Heart left ventricle (tissue), 16 donors: ENCODE measurements at regions not wholly inside any gene's neighbourhood (a gene's known extent, or its start where the extent isn't known, plus 50 kb on each side); places are given as distances from the start of the nearest gene placed in this dataset.

Source experiments
- ATAC-seq, 4 donors: fragments of 200-7000 bp; cut with Tn5 transposase; one replicate each; pipeline ENCODE4 v1.9.1; 2020 to 2022; ENCODE audit warnings: moderate library complexity in 4 of 4, mild to moderate bottlenecking in 3 of 4, moderate number of reproducible peaks in 1 of 4
- DNase-seq, 5 donors: peaks; one replicate each; pipeline ENCODE4 v3.0.0-alpha.2; 2020
- H3K27ac ChIP-seq, 12 donors: fragments of 200-600 bp; sonication (generic) in 4 of 12; one replicate each; pipeline versions ENCODE4 v1.5.0 to v1.8.0; 2016 to 2022; ENCODE audit warnings: mild to moderate bottlenecking in 2 of 12
- H3K27me3 ChIP-seq, 9 donors: fragments of 200-600 bp; sonication (generic) in 2 of 9; one replicate each; pipeline versions ENCODE4 v1.5.1 to v1.8.0; 2016 to 2022; ENCODE audit warnings: mild to moderate bottlenecking in 3 of 9
- H3K36me3 ChIP-seq, 9 donors: fragments of 200-600 bp; sonication (generic) in 2 of 9; one replicate each; pipeline versions ENCODE4 v1.5.0 to v1.8.0; 2018 to 2022; ENCODE audit warnings: mild to moderate bottlenecking in 2 of 9
- H3K4me1 ChIP-seq, 12 donors: fragments of 200-600 bp; sonication (generic) in 4 of 12; one replicate each; pipeline versions ENCODE4 v1.5.0 to v1.8.0; 2016 to 2022; ENCODE audit warnings: mild to moderate bottlenecking in 3 of 12
- H3K4me3 ChIP-seq, 12 donors: fragments of 200-600 bp; sonication (generic) in 4 of 12; one replicate each; pipeline versions ENCODE4 v1.5.0 to v1.8.0; 2017 to 2022; ENCODE audit warnings: mild to moderate bottlenecking in 9 of 12, moderate library complexity in 4 of 12
- H3K9me3 ChIP-seq, 12 donors: fragments of 200-600 bp; sonication (generic) in 4 of 12; one replicate each; pipeline versions ENCODE4 v1.5.0 to v1.8.0; 2016 to 2022; ENCODE audit warnings: mild to moderate bottlenecking in 1 of 12
- CTCF ChIP-seq, 12 donors: fragments of 200-600 bp; sonication (generic) in 4 of 12; IDR thresholded peaks; one replicate each; pipeline versions ENCODE4 v1.5.0 to v1.8.0; 2018 to 2022; ENCODE audit warnings: antibody characterized with exemption in 12 of 12, mild to moderate bottlenecking in 5 of 12
- POLR2A ChIP-seq, 2 donors: fragments of 450-650 bp; IDR thresholded peaks; one replicate each; pipeline ENCODE4 v1.6.1; 2017; ENCODE audit warnings: antibody characterized with exemption in 2 of 2, mild to moderate bottlenecking in 2 of 2, moderate library complexity in 2 of 2
- WGBS, 4 donors: extraction: QIAGEN DNeasy Blood & Tissue Kit in 2 of 4; methylation state at CpG; one replicate each; pipeline versions ENCODE4 v1.1.5 to v1.1.7; 2013 to 2018; 5-methylcytosine and 5-hydroxymethylcytosine counted together
- intact Hi-C, 10 donors: fragments of 100-400 bp; cut with DNase I; formaldehyde crosslinking; loops; one replicate each; pipeline versions ENCODE4 v1.11.1 to v1.14.2; 2022
- donor health status: ischemic (EF 13 %, LVEDD 7.1; RV severe dilation, severe dysfunction).
- donor health status: healthy with polysubstance abuse.
- donor health status: DM: no; HTN: yes; CAD: no.
- donor health status: DM: no; HTN: no; CAD: no.
- donor health status: ischemic (EF 25% LVEDD 6.9; RV normal size, moderate dysfunction).
- donor health status: ischemic (EF 25% LVEDD 5.7; RV mildly dilated, moderate dysfunction).
- donor health status: healthy.
- donor health status: DM: yes; HTN: yes; CAD: no.
- donor health status: ischemic (EF 35%, LVEDD 5.7; RV mildly dilated, moderate dysfunction).
- donor health status: nonischemic (EF 11% LVEDD 7.7; RV severe dilation, severe dysfunction).
- donor health status: DM: yes; HTN: yes; CAD: no.
- donor health status: PGD.
- donor health status: ischemic (EF 29% LVEDD 5.4; RV normal size, mild dysfunction).
- donor health status: nonischemic (EF 23%, LVEDD 6.1; RV moderate dilation, normal function).

GRCh38 chr9:75391497-75391896, 303.2 kb downstream of the OSTF1 start:
- H3K27me3 ChIP-seq, result no peaks in the 10 kb centered on the region
- DNase-seq (no peak), ATAC-seq (no peak)
- TF ChIP-seq CTCF (IDR thresholded peaks at IDR 0.05) (no peak), POLR2A (IDR thresholded peaks at IDR 0.05) (no peak)
- 84 to 92% (median 88%) methylated on average over 8 of the region's 8 CpGs for WGBS, 4 donors
- intact Hi-C loops, result no loop called here
- H3K4me1 ChIP-seq, result peaks cover 0 to 10% (median 0%) of the 10 kb centered on the region in 12 donors
- H3K36me3 ChIP-seq, result no peaks in the 10 kb centered on the region
- no peak overlapping the region for H3K27ac ChIP-seq
- no peak overlapping the region for H3K4me3 ChIP-seq
- H3K9me3 ChIP-seq, result peaks cover 0 to 7% (median 0%) of the 10 kb centered on the region in 12 donors

DNA sequence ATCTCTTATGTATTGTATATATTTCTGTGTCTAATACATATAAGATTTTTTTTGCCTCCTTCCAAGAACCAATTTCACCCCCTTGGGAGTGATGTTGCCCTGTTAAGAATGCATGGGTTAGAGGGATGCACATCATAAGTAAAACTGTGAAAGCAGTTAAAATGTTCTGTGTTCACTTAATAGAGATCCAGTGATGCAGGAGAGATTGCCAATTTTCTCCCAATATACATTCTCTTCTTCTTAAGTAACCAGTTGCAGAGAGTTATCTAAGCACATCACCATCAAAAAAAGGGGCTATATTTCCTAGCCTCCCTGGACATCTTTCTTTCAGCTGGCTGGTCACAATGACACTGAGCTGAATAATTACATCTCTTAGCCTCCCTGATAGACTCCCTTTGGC, 307.0 kb downstream of the OSTF1 start:
- Histone ChIP-seq H3K4me1 (no peaks in the 10 kb centered on the region), H3K4me3 (no peak overlapping the region), H3K36me3 (no peaks in the 10 kb centered on the region), H3K9me3 (no peaks in the 10 kb centered on the region), H3K27me3 (no peaks in the 10 kb centered on the region), H3K27ac (no peak overlapping the region)
- intact Hi-C loops, result no loop called here
- no peak for ATAC-seq
- TF ChIP-seq CTCF (IDR thresholded peaks at IDR 0.05) (no peak), POLR2A (IDR thresholded peaks at IDR 0.05) (no peak)
- no peak for DNase-seq

DNA sequence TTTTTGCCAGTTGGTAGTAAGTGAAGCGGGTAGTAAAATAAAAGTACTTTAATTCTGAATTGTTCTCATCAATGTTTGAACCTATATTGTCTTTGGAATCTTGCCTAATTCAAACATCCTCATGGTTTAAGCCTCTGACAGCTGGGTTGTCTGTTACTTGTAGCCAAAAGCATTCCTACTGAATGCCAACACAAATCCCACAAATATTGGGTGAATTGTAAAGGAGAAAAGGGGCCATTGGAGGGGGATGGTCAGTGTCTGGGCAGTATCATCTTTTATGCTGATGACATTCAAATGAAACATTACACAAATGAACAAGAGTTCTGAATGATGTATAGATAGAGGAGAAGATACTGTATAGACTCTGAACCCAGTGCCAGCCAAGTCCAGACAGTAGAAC, 309.5 kb downstream of the OSTF1 start:
- 74 to 93% (median 80%) methylated on average over 1 of the region's 1 CpG for WGBS, 4 donors
- Histone ChIP-seq H3K4me1 (no peaks in the 10 kb centered on the region), H3K4me3 (no peak overlapping the region), H3K9me3 (no peaks in the 10 kb centered on the region), H3K36me3 (no peaks in the 10 kb centered on the region), H3K27ac (no peak overlapping the region), H3K27me3 (no peaks in the 10 kb centered on the region)
- TF ChIP-seq CTCF (IDR thresholded peaks at IDR 0.05), result no peak
- intact Hi-C loops, result no loop called here
- no peak for ATAC-seq
- no peak for DNase-seq

- Histone ChIP-seq H3K36me3 (no peaks in the 10 kb centered on the region), H3K4me1 (no peaks in the 10 kb centered on the region), H3K27me3 (no peaks in the 10 kb centered on the region), H3K9me3 (no peaks in the 10 kb centered on the region), H3K27ac (no peak overlapping the region), H3K4me3 (no peak overlapping the region)
- DNase-seq, result no peak
- ATAC-seq, result no peak
- 85 to 89% (median 88%) methylated on average over 4 of the region's 4 CpGs for WGBS, 4 donors
- TF ChIP-seq CTCF (IDR thresholded peaks at IDR 0.05) (no peak), POLR2A (IDR thresholded peaks at IDR 0.05) (no peak)
- intact Hi-C loops, result loop anchor here in 1 of 10 donors (10.0 kb wide), 1 partner anchor 56 kb away; no protein-coding TSS in a partner anchor
These were observed 320.1 kb downstream of the OSTF1 start for GRCh38 chr9:75408391-75408790.
